Right kidney (tissue), 1 donor: ENCODE measurements at regions not wholly inside any gene's neighbourhood (a gene's known extent, or its start where the extent isn't known, plus 50 kb on each side); places are given as distances from the start of the nearest gene placed in this dataset.

Experiments used
- DNase-seq: peaks from one replicate; pipeline ENCODE4 v3.0.0-alpha.2; 2016

- no peak for DNase-seq
These were observed 748.9 kb upstream of the NR2F2 start for GRCh38 chr15:95581595-95581994.

GRCh38 chr15:95584088-95584487 lies 746.4 kb upstream of the NR2F2 start:
- DNase-seq = no peak

- no peak for DNase-seq
These were observed 742.4 kb upstream of the NR2F2 start for GRCh38 chr15:95588056-95588455.

GRCh38 chr15:95590533-95591044 lies 739.9 kb upstream of the NR2F2 start:
- DNase-seq = no peak

- DNase-seq = no peak
These were observed 739.2 kb upstream of the NR2F2 start for GRCh38 chr15:95591270-95591669.

GRCh38 chr15:95591886-95592285 lies 738.6 kb upstream of the NR2F2 start:
- no peak for DNase-seq

GRCh38 chr15:95594496-95594895 lies 736.0 kb upstream of the NR2F2 start:
- DNase-seq = no peak

GRCh38 chr15:95595759-95596158 lies 734.7 kb upstream of the NR2F2 start:
- DNase-seq = no peak

GRCh38 chr15:95596496-95596895 lies 734.0 kb upstream of the NR2F2 start:
- DNase-seq = no peak

- no peak for DNase-seq
These were observed 732.1 kb upstream of the NR2F2 start for GRCh38 chr15:95598251-95598855.

- no peak for DNase-seq
These were observed 730.1 kb upstream of the NR2F2 start for GRCh38 chr15:95600367-95600766.

GRCh38 chr15:95600884-95601283 lies 729.6 kb upstream of the NR2F2 start:
- DNase-seq = no peak

- DNase-seq = no peak
These were observed 729.0 kb upstream of the NR2F2 start for GRCh38 chr15:95601525-95601924.

- DNase-seq = no peak
These were observed 726.7 kb upstream of the NR2F2 start for GRCh38 chr15:95603802-95604201.

GRCh38 chr15:95604634-95605036 lies 725.9 kb upstream of the NR2F2 start:
- no peak for DNase-seq

GRCh38 chr15:95605098-95605497 lies 725.4 kb upstream of the NR2F2 start:
- DNase-seq = no peak

GRCh38 chr15:95606551-95606950 lies 723.9 kb upstream of the NR2F2 start:
- DNase-seq = no peak

GRCh38 chr15:95608371-95608770 lies 722.1 kb upstream of the NR2F2 start:
- no peak for DNase-seq

- no peak for DNase-seq
These were observed 721.4 kb upstream of the NR2F2 start for GRCh38 chr15:95609096-95609495.

GRCh38 chr15:95610945-95611344 lies 719.6 kb upstream of the NR2F2 start:
- no peak for DNase-seq

GRCh38 chr15:95615436-95615835 lies 715.1 kb upstream of the NR2F2 start:
- no peak for DNase-seq

GRCh38 chr15:95616306-95616705 lies 714.2 kb upstream of the NR2F2 start:
- no peak for DNase-seq

- DNase-seq = no peak
These were observed 709.4 kb upstream of the NR2F2 start for GRCh38 chr15:95620934-95621579.

- DNase-seq = no peak
These were observed 707.7 kb upstream of the NR2F2 start for GRCh38 chr15:95622843-95623242.
